ENCODE measurements at regions not wholly inside any gene's neighbourhood (a gene's known extent, or its start where the extent isn't known, plus 50 kb on each side); places are given as distances from the start of the nearest gene placed in this dataset.

- no peak for TF ChIP-seq CTCF (IDR thresholded peaks at IDR 0.05)
- no peak for TF ChIP-seq EZH2phosphoT487 (IDR thresholded peaks at IDR 0.05)
Observed at GRCh38 chr6:25041485-25042035, 105.8 kb upstream of the RIPOR2 start.

All from neural progenitor cell (in vitro differentiated cells).